Astrocyte (in vitro differentiated cells and primary cell): ENCODE measurements at regions not wholly inside any gene's neighbourhood (a gene's known extent, or its start where the extent isn't known, plus 50 kb on each side); places are given as distances from the start of the nearest gene placed in this dataset.

Source experiments
- DNase-seq: peaks from one replicate; pipeline ENCODE4 v3.0.0-alpha.2; 2010; ENCODE audit warnings: low read depth
- FAIRE-seq: peaks from 2 replicates; lab custom pipeline; 2011; peaks lifted over from hg19 to GRCh38; lab: Jason Lieb, UNC
- H2AFZ ChIP-seq: 2 replicates; pipeline ENCODE4 v1.6.0; 2012; ENCODE audit warnings: low read depth, low read length, inconsistent platforms
- H3K27ac ChIP-seq: 2 replicates; pipeline ENCODE4 v1.5.1; 2011; ENCODE audit warnings: low read depth, low read length, inconsistent platforms
- H3K27me3 ChIP-seq: 2 replicates; pipeline ENCODE4 v1.6.0; 2011; ENCODE audit warnings: low read length, inconsistent platforms; ENCODE audit not compliant: insufficient read depth
- H3K36me3 ChIP-seq: 2 replicates; pipeline ENCODE4 v1.5.1; 2011; ENCODE audit warnings: low read length, inconsistent platforms; ENCODE audit not compliant: insufficient read depth
- H3K4me1 ChIP-seq: 2 replicates; pipeline ENCODE4 v1.5.1; 2011; ENCODE audit warnings: low read length, inconsistent platforms; ENCODE audit not compliant: insufficient read depth
- H3K4me2 ChIP-seq: 2 replicates; pipeline ENCODE4 v1.6.0; 2012; ENCODE audit warnings: low read length, inconsistent platforms
- H3K4me3 ChIP-seq: 2 replicates; pipeline ENCODE4 v1.5.1; 2011; ENCODE audit warnings: low read depth, mild to moderate bottlenecking, low read length, inconsistent platforms; ENCODE audit not compliant: insufficient read depth
- H3K79me2 ChIP-seq: 2 replicates; pipeline ENCODE4 v1.6.0; 2012; ENCODE audit warnings: mild to moderate bottlenecking, low read length, inconsistent platforms; ENCODE audit not compliant: insufficient read depth
- H3K9ac ChIP-seq: 2 replicates; pipeline ENCODE4 v1.6.0; 2012; ENCODE audit warnings: mild to moderate bottlenecking, low read length, inconsistent platforms
- H3K9me3 ChIP-seq: 2 replicates; pipeline ENCODE4 v1.5.1; 2012; ENCODE audit warnings: low read depth, mild to moderate bottlenecking, low read length, inconsistent platforms; ENCODE audit not compliant: insufficient read depth
- H4K20me1 ChIP-seq: 2 replicates; pipeline ENCODE4 v1.6.0; 2012; ENCODE audit warnings: low read length, inconsistent platforms; ENCODE audit not compliant: insufficient read depth
- H3K27ac Mint-ChIP-seq: one replicate; pipeline ENCODE4 v1.8.0; 2021; ENCODE audit warnings: mild to moderate bottlenecking, mixed read lengths; ENCODE audit not compliant: unreplicated experiment
- H3K27me3 Mint-ChIP-seq: one replicate; pipeline ENCODE4 v1.8.0; 2021; ENCODE audit warnings: low read depth, mixed read lengths; ENCODE audit not compliant: unreplicated experiment
- H3K36me3 Mint-ChIP-seq: one replicate; pipeline ENCODE4 v1.8.0; 2021; ENCODE audit warnings: low read depth, mixed read lengths; ENCODE audit not compliant: unreplicated experiment
- H3K4me1 Mint-ChIP-seq: one replicate; pipeline ENCODE4 v1.8.0; 2021; ENCODE audit warnings: low read depth, mixed read lengths; ENCODE audit not compliant: unreplicated experiment
- H3K4me3 Mint-ChIP-seq: one replicate; pipeline ENCODE4 v1.8.0; 2021; ENCODE audit warnings: mild to moderate bottlenecking, moderate library complexity, mixed read lengths; ENCODE audit not compliant: unreplicated experiment
- H3K9me3 Mint-ChIP-seq: one replicate; pipeline ENCODE4 v1.8.0; 2021; ENCODE audit warnings: mild to moderate bottlenecking, mixed read lengths; ENCODE audit not compliant: unreplicated experiment
- CTCF ChIP-seq: IDR thresholded peaks from 2 replicates; pipeline ENCODE4 v1.5.1; 2011; ENCODE audit warnings: low read depth, mild to moderate bottlenecking, inconsistent platforms, low read length, moderate library complexity; ENCODE audit not compliant: insufficient read depth
- EZH2 ChIP-seq: IDR thresholded peaks from 2 replicates; pipeline ENCODE4 v1.6.1; 2012; ENCODE audit warnings: mild to moderate bottlenecking, low read length, inconsistent platforms; ENCODE audit not compliant: insufficient read depth

- peak overlapping the region; percentile 85 for H3K27ac Mint-ChIP-seq
- no peak overlapping the region for H2AFZ ChIP-seq
- H3K9me3 ChIP-seq, result no peaks in the 10 kb centered on the region
- FAIRE-seq (peak; percentile 70), DNase-seq (peak; percentile 92)
- no peak overlapping the region for H3K4me3 ChIP-seq
- peaks cover 39% of the 10 kb centered on the region for H3K4me1 Mint-ChIP-seq
- H3K4me1 ChIP-seq, result peaks cover 36% of the 10 kb centered on the region
- TF ChIP-seq CTCF, result no peak
- TF ChIP-seq EZH2, result no peak
- no peaks in the 10 kb centered on the region for H3K9me3 Mint-ChIP-seq
- H3K4me2 ChIP-seq, result peak overlapping the region; percentile 35
- no peaks in the 10 kb centered on the region for H3K36me3 Mint-ChIP-seq
- no peaks in the 10 kb centered on the region for H3K27me3 ChIP-seq
- H3K27ac ChIP-seq, result peak overlapping the region; percentile 27
- H3K36me3 ChIP-seq, result no peaks in the 10 kb centered on the region
- no peaks in the 10 kb centered on the region for H4K20me1 ChIP-seq
- no peak overlapping the region for H3K9ac ChIP-seq
- H3K27me3 Mint-ChIP-seq, result no peaks in the 10 kb centered on the region
- peak overlapping the region; percentile 5 for H3K4me3 Mint-ChIP-seq
- H3K79me2 ChIP-seq, result no peaks in the 10 kb centered on the region
These were observed 414.1 kb downstream of the ARHGEF28 start for GRCh38 chr5:74040065-74040551.

- H3K27me3 Mint-ChIP-seq, result no peaks in the 10 kb centered on the region
- H3K4me1 Mint-ChIP-seq, result peaks cover 45% of the 10 kb centered on the region
- TF ChIP-seq CTCF, result no peak
- no peak for TF ChIP-seq EZH2
- H3K27ac Mint-ChIP-seq, result no peak overlapping the region
- H2AFZ ChIP-seq, result no peak overlapping the region
- H3K4me3 Mint-ChIP-seq, result no peak overlapping the region
- H3K27me3 ChIP-seq, result no peaks in the 10 kb centered on the region
- no peak overlapping the region for H3K4me2 ChIP-seq
- FAIRE-seq (peak; percentile 73), DNase-seq (no peak)
- H3K4me3 ChIP-seq, result no peak overlapping the region
- H3K36me3 ChIP-seq, result no peaks in the 10 kb centered on the region
- H3K79me2 ChIP-seq, result no peaks in the 10 kb centered on the region
- H3K27ac ChIP-seq, result no peak overlapping the region
- no peaks in the 10 kb centered on the region for H3K9me3 ChIP-seq
- H3K9me3 Mint-ChIP-seq, result no peaks in the 10 kb centered on the region
- peaks cover 39% of the 10 kb centered on the region for H3K4me1 ChIP-seq
- no peak overlapping the region for H3K9ac ChIP-seq
- no peaks in the 10 kb centered on the region for H4K20me1 ChIP-seq
- no peaks in the 10 kb centered on the region for H3K36me3 Mint-ChIP-seq
These were observed 411.3 kb downstream of the ARHGEF28 start for GRCh38 chr5:74037321-74037720.

GRCh38 chr5:74035521-74035937 is 409.5 kb downstream of the ARHGEF28 start:
- Histone ChIP-seq H3K27me3 (no peaks in the 10 kb centered on the region), H3K79me2 (no peaks in the 10 kb centered on the region), H3K9ac (peak overlapping the region; percentile 55), H2AFZ (no peak overlapping the region), H3K4me1 (peaks cover 31% of the 10 kb centered on the region), H3K4me2 (peak overlapping the region; percentile 76), H3K4me3 (no peak overlapping the region), H3K9me3 (no peaks in the 10 kb centered on the region), H4K20me1 (no peaks in the 10 kb centered on the region), H3K36me3 (no peaks in the 10 kb centered on the region), H3K27ac (peak overlapping the region; percentile 74)
- no peaks in the 10 kb centered on the region for H3K9me3 Mint-ChIP-seq
- H3K4me1 Mint-ChIP-seq, result peaks cover 45% of the 10 kb centered on the region
- DNase-seq (peak; percentile 70), FAIRE-seq (peak; percentile 62)
- H3K4me3 Mint-ChIP-seq, result no peak overlapping the region
- peak overlapping the region; percentile 82 for H3K27ac Mint-ChIP-seq
- TF ChIP-seq EZH2, result no peak
- peak; percentile 44 for TF ChIP-seq CTCF
- H3K36me3 Mint-ChIP-seq, result no peaks in the 10 kb centered on the region
- H3K27me3 Mint-ChIP-seq, result no peaks in the 10 kb centered on the region
